ENCODE measurements at regions not wholly inside any gene's neighbourhood (a gene's known extent, or its start where the extent isn't known, plus 50 kb on each side); places are given as distances from the start of the nearest gene placed in this dataset.
"Not testable (repeated sequence)": the region's sequence is repeated elsewhere in the genome, so short reads cannot be mapped to it uniquely, and the experiment has no call there.

- no peaks in the 10 kb centered on the region for H3K27me3 ChIP-seq (ENCODE audit: control insufficient read depth, insufficient read depth, low read length)
- no peak overlapping the region for H3K27ac ChIP-seq (ENCODE audit: low read length)
- no peaks in the 10 kb centered on the region for H3K9me3 ChIP-seq (ENCODE audit: control insufficient read depth, low read depth, low read length)
- H3K4me3 ChIP-seq (ENCODE audit: low read length) = no peak overlapping the region
- H3K4me1 ChIP-seq (ENCODE audit: control insufficient read depth, insufficient read depth, low read length) = no peaks in the 10 kb centered on the region
- H3K36me3 ChIP-seq (ENCODE audit: control insufficient read depth, insufficient read depth, low read length) = no peaks in the 10 kb centered on the region
- no peak for DNase-seq
Measured at GRCh38 chrX:121562616-121563015, 515.2 kb downstream of the GLUD2 start.

- Histone ChIP-seq H3K27me3 (ENCODE audit: control insufficient read depth, insufficient read depth, low read length) (no peaks in the 10 kb centered on the region), H3K4me1 (ENCODE audit: control insufficient read depth, insufficient read depth, low read length) (no peaks in the 10 kb centered on the region), H3K27ac (ENCODE audit: low read length) (no peak overlapping the region), H3K36me3 (ENCODE audit: control insufficient read depth, insufficient read depth, low read length) (no peaks in the 10 kb centered on the region), H3K4me3 (ENCODE audit: low read length) (no peak overlapping the region), H3K9me3 (ENCODE audit: control insufficient read depth, low read depth, low read length) (no peaks in the 10 kb centered on the region)
- no CpG with 5 or more reads among the region's 4 CpGs for WGBS (ENCODE audit: insufficient coverage, low lambda C conversion rate)
- DNase-seq = no peak
Measured at GRCh38 chrX:121569609-121570008, 522.2 kb downstream of the GLUD2 start.

GRCh38 chrX:121570072-121570841 is 522.8 kb downstream of the GLUD2 start:
- Histone ChIP-seq H3K9me3 (ENCODE audit: control insufficient read depth, low read depth, low read length) (no peaks in the 10 kb centered on the region), H3K27ac (ENCODE audit: low read length) (no peak overlapping the region), H3K4me3 (ENCODE audit: low read length) (no peak overlapping the region), H3K36me3 (ENCODE audit: control insufficient read depth, insufficient read depth, low read length) (no peaks in the 10 kb centered on the region), H3K4me1 (ENCODE audit: control insufficient read depth, insufficient read depth, low read length) (no peaks in the 10 kb centered on the region), H3K27me3 (ENCODE audit: control insufficient read depth, insufficient read depth, low read length) (no peaks in the 10 kb centered on the region)
- no CpG with 5 or more reads among the region's 4 CpGs for WGBS (ENCODE audit: insufficient coverage, low lambda C conversion rate)
- DNase-seq = no peak

- no peak for DNase-seq
- no peak overlapping the region for H3K4me3 ChIP-seq (ENCODE audit: low read length)
- WGBS (ENCODE audit: insufficient coverage, low lambda C conversion rate) = no CpG with 5 or more reads among the region's 7 CpGs
- H3K4me1 ChIP-seq (ENCODE audit: control insufficient read depth, insufficient read depth, low read length) = no peaks in the 10 kb centered on the region
- H3K36me3 ChIP-seq (ENCODE audit: control insufficient read depth, insufficient read depth, low read length) = no peaks in the 10 kb centered on the region
- no peaks in the 10 kb centered on the region for H3K27me3 ChIP-seq (ENCODE audit: control insufficient read depth, insufficient read depth, low read length)
- no peak overlapping the region for H3K27ac ChIP-seq (ENCODE audit: low read length)
- H3K9me3 ChIP-seq (ENCODE audit: control insufficient read depth, low read depth, low read length) = no peaks in the 10 kb centered on the region
Measured at GRCh38 chrX:121571333-121571732, 523.9 kb downstream of the GLUD2 start.

GRCh38 chrX:121574384-121574783 is 527.0 kb downstream of the GLUD2 start:
- H3K27me3 ChIP-seq (ENCODE audit: control insufficient read depth, insufficient read depth, low read length); H3K9me3 ChIP-seq (ENCODE audit: control insufficient read depth, low read depth, low read length); H3K4me1 ChIP-seq (ENCODE audit: control insufficient read depth, insufficient read depth, low read length); H3K36me3 ChIP-seq (ENCODE audit: control insufficient read depth, insufficient read depth, low read length); DNase-seq; H3K27ac ChIP-seq (ENCODE audit: low read length); H3K4me3 ChIP-seq (ENCODE audit: low read length): not testable (repeated sequence)
- WGBS (ENCODE audit: insufficient coverage, low lambda C conversion rate) = no CpG with 5 or more reads among the region's 2 CpGs

GRCh38 chrX:121579016-121579760 is 531.8 kb downstream of the GLUD2 start:
- Histone ChIP-seq H3K4me3 (ENCODE audit: low read length) (no peak overlapping the region), H3K27me3 (ENCODE audit: control insufficient read depth, insufficient read depth, low read length) (no peaks in the 10 kb centered on the region), H3K4me1 (ENCODE audit: control insufficient read depth, insufficient read depth, low read length) (no peaks in the 10 kb centered on the region), H3K36me3 (ENCODE audit: control insufficient read depth, insufficient read depth, low read length) (no peaks in the 10 kb centered on the region), H3K9me3 (ENCODE audit: control insufficient read depth, low read depth, low read length) (no peaks in the 10 kb centered on the region), H3K27ac (ENCODE audit: low read length) (no peak overlapping the region)
- peak in 1 of 2 donors; percentile 1 for DNase-seq
- no CpG with 5 or more reads among the region's 3 CpGs for WGBS (ENCODE audit: insufficient coverage, low lambda C conversion rate)

GRCh38 chrX:121581885-121582284 is 534.5 kb downstream of the GLUD2 start:
- Histone ChIP-seq H3K4me1 (ENCODE audit: control insufficient read depth, insufficient read depth, low read length) (no peaks in the 10 kb centered on the region), H3K36me3 (ENCODE audit: control insufficient read depth, insufficient read depth, low read length) (no peaks in the 10 kb centered on the region), H3K27me3 (ENCODE audit: control insufficient read depth, insufficient read depth, low read length) (no peaks in the 10 kb centered on the region), H3K27ac (ENCODE audit: low read length) (no peak overlapping the region), H3K9me3 (ENCODE audit: control insufficient read depth, low read depth, low read length) (no peaks in the 10 kb centered on the region), H3K4me3 (ENCODE audit: low read length) (no peak overlapping the region)
- DNase-seq = no peak
- WGBS (ENCODE audit: insufficient coverage, low lambda C conversion rate) = no CpG with 5 or more reads among the region's 4 CpGs

- Histone ChIP-seq H3K9me3 (ENCODE audit: control insufficient read depth, low read depth, low read length) (no peaks in the 10 kb centered on the region), H3K27ac (ENCODE audit: low read length) (no peak overlapping the region), H3K4me3 (ENCODE audit: low read length) (no peak overlapping the region), H3K36me3 (ENCODE audit: control insufficient read depth, insufficient read depth, low read length) (no peaks in the 10 kb centered on the region), H3K4me1 (ENCODE audit: control insufficient read depth, insufficient read depth, low read length) (no peaks in the 10 kb centered on the region), H3K27me3 (ENCODE audit: control insufficient read depth, insufficient read depth, low read length) (no peaks in the 10 kb centered on the region)
- WGBS (ENCODE audit: insufficient coverage, low lambda C conversion rate) = 33% methylated on average over 1 of the region's 3 CpGs
- DNase-seq = no peak
Measured at GRCh38 chrX:121585626-121586025, 538.2 kb downstream of the GLUD2 start.

GRCh38 chrX:121592884-121593283 is 545.5 kb downstream of the GLUD2 start:
- H3K9me3 ChIP-seq (ENCODE audit: control insufficient read depth, low read depth, low read length) = no peaks in the 10 kb centered on the region
- H3K4me3 ChIP-seq (ENCODE audit: low read length) = no peak overlapping the region
- no CpG with 5 or more reads among the region's 3 CpGs for WGBS (ENCODE audit: insufficient coverage, low lambda C conversion rate)
- no peaks in the 10 kb centered on the region for H3K36me3 ChIP-seq (ENCODE audit: control insufficient read depth, insufficient read depth, low read length)
- H3K4me1 ChIP-seq (ENCODE audit: control insufficient read depth, insufficient read depth, low read length) = no peaks in the 10 kb centered on the region
- no peak for DNase-seq
- no peaks in the 10 kb centered on the region for H3K27me3 ChIP-seq (ENCODE audit: control insufficient read depth, insufficient read depth, low read length)
- no peak overlapping the region for H3K27ac ChIP-seq (ENCODE audit: low read length)

- no peak overlapping the region for H3K27ac ChIP-seq (ENCODE audit: low read length)
- no CpG with 5 or more reads among the region's 2 CpGs for WGBS (ENCODE audit: insufficient coverage, low lambda C conversion rate)
- no peaks in the 10 kb centered on the region for H3K9me3 ChIP-seq (ENCODE audit: control insufficient read depth, low read depth, low read length)
- no peaks in the 10 kb centered on the region for H3K36me3 ChIP-seq (ENCODE audit: control insufficient read depth, insufficient read depth, low read length)
- H3K27me3 ChIP-seq (ENCODE audit: control insufficient read depth, insufficient read depth, low read length) = no peaks in the 10 kb centered on the region
- H3K4me1 ChIP-seq (ENCODE audit: control insufficient read depth, insufficient read depth, low read length) = no peaks in the 10 kb centered on the region
- no peak overlapping the region for H3K4me3 ChIP-seq (ENCODE audit: low read length)
- DNase-seq = no peak
Measured at GRCh38 chrX:121598356-121598755, 550.9 kb downstream of the GLUD2 start.

- no peaks in the 10 kb centered on the region for H3K36me3 ChIP-seq (ENCODE audit: control insufficient read depth, insufficient read depth, low read length)
- H3K4me3 ChIP-seq (ENCODE audit: low read length) = no peak overlapping the region
- no CpG with 5 or more reads among the region's 2 CpGs for WGBS (ENCODE audit: insufficient coverage, low lambda C conversion rate)
- no peak overlapping the region for H3K27ac ChIP-seq (ENCODE audit: low read length)
- no peaks in the 10 kb centered on the region for H3K27me3 ChIP-seq (ENCODE audit: control insufficient read depth, insufficient read depth, low read length)
- H3K4me1 ChIP-seq (ENCODE audit: control insufficient read depth, insufficient read depth, low read length) = no peaks in the 10 kb centered on the region
- H3K9me3 ChIP-seq (ENCODE audit: control insufficient read depth, low read depth, low read length) = no peaks in the 10 kb centered on the region
- no peak for DNase-seq
Measured at GRCh38 chrX:121635141-121635540, 587.7 kb downstream of the GLUD2 start.

Measured in large intestine (tissue), 3 donors.